NCI-H2107 treated with DMSO at 0.1 percent for 48 hours (cell line): ENCODE measurements at regions not wholly inside any gene's neighbourhood (a gene's known extent, or its start where the extent isn't known, plus 50 kb on each side); places are given as distances from the start of the nearest gene placed in this dataset.

ENCODE experiments used
- DNase-seq: peaks from one replicate; lab custom pipeline; 2025; ENCODE audit not compliant: unreplicated experiment; lab: John Stamatoyannopoulos, UW

DNA sequence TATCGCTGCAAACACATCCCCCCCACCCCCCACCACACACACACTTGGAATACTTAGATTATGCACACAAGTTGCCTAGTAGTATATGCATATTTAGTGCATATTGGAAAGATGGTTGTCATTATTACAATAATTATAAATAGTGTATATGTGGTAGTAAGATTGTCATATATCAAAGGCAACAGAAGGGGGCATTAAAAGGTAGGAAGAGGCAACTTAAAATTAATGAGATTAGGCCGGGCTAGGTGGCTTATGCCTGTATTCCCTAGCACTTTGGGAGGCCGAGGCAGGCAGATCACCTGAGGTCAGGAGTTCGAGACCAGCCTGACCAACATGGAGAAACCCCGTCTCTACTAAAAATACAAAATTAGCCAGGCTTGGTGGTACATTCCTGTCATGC, 52.1 kb downstream of the GSC start:
- no peak for DNase-seq

- DNase-seq: no peak
Observed at GRCh38 chr14:94716976-94717375, 52.9 kb downstream of the GSC start.

- no peak for DNase-seq
Observed at GRCh38 chr14:94713115-94713514, 56.8 kb downstream of the GSC start.

DNA sequence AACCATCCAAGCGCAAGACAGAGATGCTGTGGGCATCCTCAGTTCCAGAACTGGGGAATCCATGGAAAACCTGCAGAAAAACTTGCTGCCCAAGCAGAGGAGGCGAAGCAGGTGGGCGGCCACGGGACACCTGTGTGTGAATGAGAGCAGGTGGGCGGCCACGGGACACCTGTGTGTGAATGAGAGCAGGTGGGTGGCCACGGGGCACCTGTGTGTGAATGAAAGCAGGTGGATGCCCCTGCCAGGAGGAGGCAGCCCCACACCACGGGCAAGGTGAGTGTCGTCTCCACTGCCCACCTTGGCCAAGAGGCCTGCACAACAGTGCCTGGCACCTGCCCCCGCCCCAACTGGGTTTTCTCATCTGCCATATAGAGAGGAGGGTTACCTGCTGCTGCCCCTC, 59.2 kb downstream of the GSC start:
- no peak for DNase-seq

GRCh38 chr14:94707494-94707893, 62.4 kb downstream of the GSC start:
- DNase-seq: no peak

- DNase-seq: no peak
Observed at GRCh38 chr14:94706133-94706532, 63.8 kb downstream of the GSC start.

DNA sequence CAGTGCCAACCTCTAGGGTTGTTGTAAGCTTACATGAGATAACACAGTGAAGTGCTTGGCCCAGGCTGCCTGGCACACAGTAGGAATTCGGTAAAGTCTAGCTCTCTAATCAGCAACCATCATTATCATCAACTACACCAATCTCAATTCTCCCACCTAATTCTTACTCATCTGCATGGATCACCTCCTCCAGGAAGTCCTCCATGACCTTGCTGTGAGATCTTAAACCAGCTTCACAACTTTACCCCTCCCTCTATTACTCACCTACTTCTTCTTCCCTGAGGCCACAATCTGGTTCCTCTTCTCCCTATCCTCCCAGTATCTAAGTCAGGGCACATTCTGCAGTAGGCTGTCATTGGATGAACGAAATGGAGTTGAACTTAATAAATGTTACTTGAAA, 67.3 kb downstream of the GSC start:
- DNase-seq: no peak

DNA sequence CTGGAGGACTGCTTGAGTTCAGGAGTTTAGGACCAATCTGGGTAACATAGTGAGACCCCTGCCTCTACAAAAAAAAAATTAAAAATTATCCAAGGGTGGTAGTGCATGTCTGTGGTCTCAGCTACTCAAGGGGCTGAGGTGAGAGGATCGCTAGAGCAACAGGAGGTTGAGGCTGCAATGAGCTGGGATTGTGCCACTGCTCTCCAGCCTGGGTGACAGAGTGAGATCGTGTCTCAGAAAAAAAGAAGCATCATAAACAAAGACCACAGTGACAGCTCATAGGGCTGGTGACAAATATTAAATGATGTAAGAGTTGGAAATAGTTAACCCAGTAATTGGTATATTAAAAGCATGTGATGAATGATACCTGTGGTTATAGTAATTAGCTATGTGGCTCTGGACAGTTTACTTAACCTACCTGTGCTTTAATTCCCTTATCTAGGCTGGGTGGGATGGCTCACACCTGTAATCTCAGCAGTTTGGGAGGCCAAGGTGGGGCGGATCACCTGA, 68.0 kb downstream of the GSC start:
- DNase-seq: no peak

DNA sequence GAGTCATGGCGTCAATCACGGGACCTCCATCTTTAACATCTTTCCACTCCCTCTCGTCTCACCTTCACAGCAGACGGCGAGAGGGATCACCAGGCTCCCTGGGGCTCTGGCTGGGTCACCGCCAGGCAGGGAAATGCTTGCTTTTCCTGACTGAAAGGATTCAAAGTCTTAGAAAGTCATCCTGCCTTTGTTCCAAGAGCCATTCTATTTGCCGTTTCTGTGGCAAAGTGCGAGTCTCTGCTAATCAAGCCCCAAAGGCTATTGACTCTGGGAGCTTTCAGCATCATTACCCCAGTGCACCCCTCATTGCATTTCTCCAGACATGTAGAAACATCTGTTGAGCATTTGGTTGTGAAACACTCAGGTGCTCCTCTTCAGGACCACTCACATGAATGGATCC, 69.6 kb downstream of the GSC start:
- no peak for DNase-seq

GRCh38 chr14:94699831-94700230, 70.1 kb downstream of the GSC start:
- DNase-seq: no peak

GRCh38 chr14:94697773-94698556, 71.9 kb downstream of the GSC start:
- no peak for DNase-seq

GRCh38 chr14:94696518-94696917, 73.4 kb downstream of the GSC start:
- no peak for DNase-seq

DNA sequence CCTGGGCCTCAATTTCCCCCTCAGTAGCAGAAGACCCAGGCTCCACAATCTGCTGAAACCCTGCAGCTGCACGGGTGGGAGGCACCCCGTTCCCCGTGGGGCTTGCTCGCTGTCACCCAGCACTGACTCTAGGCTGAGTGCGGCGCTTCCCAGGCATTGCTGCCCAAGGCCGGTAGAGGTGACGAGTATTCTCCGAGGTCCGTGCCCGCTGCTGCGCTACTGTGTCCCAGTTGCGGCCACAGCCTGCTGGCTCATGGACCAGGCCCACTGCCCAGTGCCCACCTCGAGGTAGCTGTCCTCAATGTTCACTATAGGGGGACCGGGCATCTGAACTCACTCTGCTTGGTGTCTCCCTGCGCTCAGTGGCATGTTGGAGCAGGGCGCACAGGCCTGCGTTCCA, 74.7 kb downstream of the GSC start:
- no peak for DNase-seq

- no peak for DNase-seq
Observed at GRCh38 chr14:94691660-94692034, 78.3 kb downstream of the GSC start.

DNA sequence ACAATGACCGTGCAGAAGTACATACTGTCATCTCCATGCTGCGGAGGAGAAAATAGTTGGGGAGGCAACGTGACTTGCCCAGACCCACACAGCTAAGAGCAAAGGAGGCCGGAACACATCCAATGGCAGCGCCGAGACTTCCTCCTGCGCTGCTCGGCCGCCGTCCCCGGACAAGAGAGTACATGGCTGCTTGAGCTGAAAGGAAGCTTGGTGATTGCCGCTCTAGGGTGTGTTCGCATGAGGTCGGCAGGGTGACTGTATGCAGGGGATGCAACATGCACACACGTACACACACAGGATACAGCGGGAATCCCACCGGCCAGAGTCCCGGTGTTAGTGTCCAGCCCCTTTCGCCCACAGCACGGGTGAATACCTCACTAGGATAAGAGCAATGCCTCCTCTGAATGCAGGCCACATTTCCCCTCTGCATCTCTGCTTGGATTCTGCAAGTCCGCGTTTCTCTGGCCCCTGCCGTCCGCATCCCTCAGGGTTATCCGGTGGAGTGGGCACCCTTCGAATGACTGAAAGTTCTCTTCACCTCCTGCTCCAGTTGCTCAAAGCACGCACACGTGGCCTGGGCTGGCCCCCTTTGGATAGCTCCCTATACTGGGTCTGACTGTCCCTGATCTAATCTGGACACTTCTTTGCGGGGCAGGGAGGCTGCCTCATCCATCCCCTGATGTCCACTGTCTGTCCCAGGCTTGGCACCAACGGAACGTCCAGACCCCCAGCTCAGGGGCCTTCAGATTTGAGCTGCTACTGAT, 78.8 kb downstream of the GSC start:
- no peak for DNase-seq

DNA sequence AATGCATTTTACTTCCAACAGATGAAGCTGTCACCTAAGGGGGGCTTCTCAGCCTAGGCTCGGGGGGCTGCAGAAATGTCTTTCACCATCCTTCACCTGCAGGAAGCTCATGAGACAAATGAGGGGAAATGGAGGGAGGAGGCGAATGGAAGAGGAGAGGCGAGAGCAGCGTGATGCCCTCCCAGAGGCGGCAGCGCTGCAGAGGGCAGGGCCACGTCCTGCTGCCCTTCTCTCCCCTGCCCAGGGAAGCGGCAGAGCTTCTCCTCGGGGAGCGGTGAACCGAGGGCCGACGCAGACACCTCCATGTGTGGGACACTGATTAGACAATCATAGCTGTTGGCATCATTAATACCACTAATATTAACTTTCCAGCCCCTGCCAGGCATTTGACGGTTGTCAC, 78.3 kb downstream of the SERPINA3 start:
- no peak for DNase-seq

GRCh38 chr14:94689985-94690400, 77.8 kb downstream of the SERPINA3 start:
- DNase-seq: no peak

- DNase-seq: peak; percentile 5
Observed at GRCh38 chr14:94689218-94689984, 77.2 kb downstream of the SERPINA3 start.

GRCh38 chr14:94686511-94687160, 74.4 kb downstream of the SERPINA3 start:
- DNase-seq: no peak

DNA sequence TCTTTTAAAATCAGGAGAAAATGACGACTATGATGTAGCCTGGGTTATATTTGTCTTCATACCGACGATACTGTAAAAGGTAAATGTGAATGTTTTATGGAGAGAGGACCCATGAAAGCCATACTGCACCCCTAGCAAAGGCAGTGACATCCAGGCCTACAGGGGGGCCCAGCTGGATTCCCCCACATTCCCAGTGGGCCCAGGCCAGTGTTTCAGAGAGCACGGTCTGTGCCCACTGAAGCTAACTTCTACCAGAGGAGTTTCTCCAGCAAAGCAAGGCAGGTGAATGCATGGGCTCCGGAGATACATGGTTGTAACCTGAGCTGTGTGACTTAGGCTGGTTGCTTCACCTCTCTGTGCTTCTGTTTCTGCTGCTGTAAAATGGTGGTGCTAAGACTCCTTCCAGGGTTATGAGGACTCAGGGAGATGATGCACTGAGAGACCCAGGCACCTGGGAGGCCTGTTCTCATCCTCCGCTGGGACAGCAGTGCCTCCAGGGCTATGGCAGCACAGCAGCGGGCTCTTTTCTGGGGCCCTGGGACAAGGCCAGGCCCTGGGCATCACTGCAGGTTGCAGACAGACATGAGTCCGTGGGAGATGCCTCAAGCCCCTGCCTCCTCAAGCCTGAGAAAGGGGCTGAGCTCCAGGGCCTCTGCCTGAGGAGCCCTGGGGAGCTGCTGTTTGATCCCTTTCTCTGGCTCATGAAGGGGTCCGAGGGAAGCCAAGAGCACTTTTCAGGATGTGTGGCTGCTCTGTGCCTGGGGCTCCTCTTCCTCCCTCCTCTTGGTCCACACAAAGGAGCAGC, 73.7 kb downstream of the SERPINA3 start:
- DNase-seq: no peak
